Endothelial cell of umbilical vein (primary cell): ENCODE measurements at regions not wholly inside any gene's neighbourhood (a gene's known extent, or its start where the extent isn't known, plus 50 kb on each side); places are given as distances from the start of the nearest gene placed in this dataset.

Source experiments
- BruUV-seq: library from RNA; stranded (reverse); fragments of 400-500 nt; replicated peaks from 2 replicates; lab custom pipeline; 2021; lab: Mats Ljungman, UMichigan
- CTCF ChIA-PET: fragments of 300-600, 350-600 bp; sonication (Branson Sonifier 250); formaldehyde crosslinking; loops from one replicate; lab custom pipeline; 2021; ENCODE audit warnings: antibody characterized with exemption, inconsistent platforms; lab: Charles Lee
- POLR2A ChIA-PET: fragments of 300-600, 350-600 bp; sonication (Branson Sonifier 250); formaldehyde crosslinking; loops from one replicate; lab custom pipeline; 2021; ENCODE audit warnings: antibody characterized with exemption, inconsistent platforms; lab: Charles Lee
- DNase-seq: peaks from one replicate; pipeline ENCODE4 v3.0.0-alpha.2; 2011; ENCODE audit warnings: low read depth, low spot score
- FAIRE-seq: peaks from 2 replicates; lab custom pipeline; 2011; peaks lifted over from hg19 to GRCh38; lab: Jason Lieb, UNC
- H2AFZ ChIP-seq: 2 replicates; pipeline ENCODE4 v1.6.0; 2012; ENCODE audit warnings: low read depth, low read length, control low read depth, inconsistent platforms
- H3K27ac ChIP-seq: 2 replicates; pipeline ENCODE4 v1.5.1; 2011; ENCODE audit warnings: low read depth, mild to moderate bottlenecking, control low read depth, low read length, moderate library complexity; ENCODE audit not compliant: insufficient read depth
- H3K27me3 ChIP-seq, 2 experiments: 2 replicates each; pipeline versions ENCODE4 v1.6.0 to v1.6.1; 2011; ENCODE audit warnings: low read length in 2 of 2, mixed read lengths in 1 of 2; ENCODE audit not compliant: control insufficient read depth in 2 of 2, insufficient read depth in 2 of 2
- H3K36me3 ChIP-seq, 2 experiments: 2 replicates in 1 of 2; 3 replicates in 1 of 2; pipeline ENCODE4 v1.5.1; 2011; ENCODE audit warnings: low read length in 2 of 2, mild to moderate bottlenecking in 1 of 2, moderate library complexity in 1 of 2; ENCODE audit not compliant: control insufficient read depth in 2 of 2, insufficient read depth in 2 of 2; ENCODE audit errors: extremely low read depth in 1 of 2
- H3K4me1 ChIP-seq: 3 replicates; pipeline ENCODE4 v1.5.1; 2011; ENCODE audit warnings: mild to moderate bottlenecking, low read length; ENCODE audit not compliant: control insufficient read depth, insufficient read depth; ENCODE audit errors: extremely low read depth
- H3K4me2 ChIP-seq: 2 replicates; pipeline ENCODE4 v1.6.1; 2011; ENCODE audit warnings: low read length, control low read depth, mixed read lengths; ENCODE audit not compliant: insufficient read depth
- H3K4me3 ChIP-seq, 3 experiments: fragments of 200-600 bp in 1 of 3; sonication (generic), shearing (Covaris generic) in 1 of 3; replicated peaks in 1 of 3; 2 replicates each; pipeline ENCODE4 v1.5.1; 2011 to 2016; ENCODE audit warnings: control low read depth in 3 of 3, low read length in 3 of 3, mild to moderate bottlenecking in 2 of 3, inconsistent platforms in 1 of 3, low read depth in 1 of 3, moderate library complexity in 1 of 3; ENCODE audit not compliant: insufficient read depth in 1 of 3
- H3K79me2 ChIP-seq: 2 replicates; pipeline ENCODE4 v1.6.0; 2012; ENCODE audit warnings: low read length, inconsistent platforms; ENCODE audit not compliant: control insufficient read depth, insufficient read depth
- H3K9ac ChIP-seq: replicated peaks from 2 replicates; pipeline ENCODE3; 2011; ENCODE audit warnings: low read length, control low read depth; ENCODE audit not compliant: insufficient read depth; ENCODE audit errors: extremely low read depth
- H3K9me1 ChIP-seq: replicated peaks from 3 replicates; pipeline ENCODE4 v1.6.0; 2011; ENCODE audit warnings: mild to moderate bottlenecking, low read length; ENCODE audit not compliant: control insufficient read depth, insufficient read depth; ENCODE audit errors: extremely low read depth
- H3K9me3 ChIP-seq: replicated peaks from 2 replicates; pipeline ENCODE4 v1.5.1; 2012; ENCODE audit warnings: low read length, inconsistent platforms; ENCODE audit not compliant: control insufficient read depth, insufficient read depth
- H4K20me1 ChIP-seq: replicated peaks from 2 replicates; pipeline ENCODE3; 2011; ENCODE audit warnings: mild to moderate bottlenecking, low read length; ENCODE audit not compliant: control insufficient read depth, insufficient read depth; ENCODE audit errors: extremely low read depth
- CTCF ChIP-seq, 2 donors: IDR thresholded peaks; 1 replicate in 1 of 2; 2 replicates in 1 of 2; pipeline ENCODE4 v1.5.1; 2011; ENCODE audit warnings: low read length in 2 of 2, mild to moderate bottlenecking in 2 of 2, moderate library complexity in 2 of 2, control low read depth in 1 of 2, inconsistent platforms in 1 of 2, low read depth in 1 of 2; ENCODE audit not compliant: insufficient read depth in 1 of 2; ENCODE audit errors: extremely low read depth in 1 of 2
- EZH2 ChIP-seq: IDR thresholded peaks from 2 replicates; pipeline ENCODE4 v1.6.1; 2012; ENCODE audit warnings: borderline replicate concordance, low read depth, mild to moderate bottlenecking, moderate library complexity, low read length, inconsistent platforms; ENCODE audit not compliant: severe bottlenecking
- FOS ChIP-seq: IDR thresholded peaks from 2 replicates; pipeline ENCODE4 v1.6.1; 2011; ENCODE audit warnings: mild to moderate bottlenecking, low read length, moderate library complexity, borderline replicate concordance; ENCODE audit not compliant: insufficient read depth
- GATA2 ChIP-seq: IDR thresholded peaks from 2 replicates; pipeline ENCODE4 v1.7.0; 2011; ENCODE audit warnings: low read depth, mild to moderate bottlenecking, moderate library complexity, mixed read lengths, low read length; ENCODE audit not compliant: insufficient read length, insufficient read depth
- JUN ChIP-seq: IDR thresholded peaks from 2 replicates; pipeline ENCODE4 v1.6.1; 2011; ENCODE audit warnings: borderline replicate concordance, low read depth; ENCODE audit not compliant: insufficient read length, insufficient read depth
- MAX ChIP-seq: IDR thresholded peaks from 2 replicates; pipeline ENCODE4 v1.6.1; 2011; ENCODE audit not compliant: insufficient read depth, insufficient read length
- MYC ChIP-seq: IDR thresholded peaks from one replicate; pipeline ENCODE4 v1.6.1; 2011; ENCODE audit warnings: mild to moderate bottlenecking, low read depth, low read length
- POLR2A ChIP-seq: IDR thresholded peaks from 2 replicates; pipeline ENCODE4 v1.6.1; 2012; ENCODE audit warnings: low read depth, mild to moderate bottlenecking, control low read depth, low read length
- POLR2AphosphoS5 ChIP-seq: IDR thresholded peaks from 2 replicates; pipeline ENCODE4 v1.6.1; 2012; ENCODE audit warnings: low read depth, mild to moderate bottlenecking, control low read depth, low read length, moderate library complexity; ENCODE audit not compliant: insufficient read depth
- dilution Hi-C: fragments of 300-500 bp; cut with MboI; formaldehyde crosslinking; loops from one replicate; pipeline ENCODE4 v1.15.0; 2019; ENCODE audit warnings: low sequenced_read_pairs; ENCODE audit not compliant: extremely low pct_ligation_motif_present
- intact Hi-C: fragments of 100-400 bp; cut with micrococcal nuclease; formaldehyde crosslinking; loops from one replicate; pipeline ENCODE4 v1.10.0; 2022

DNA sequence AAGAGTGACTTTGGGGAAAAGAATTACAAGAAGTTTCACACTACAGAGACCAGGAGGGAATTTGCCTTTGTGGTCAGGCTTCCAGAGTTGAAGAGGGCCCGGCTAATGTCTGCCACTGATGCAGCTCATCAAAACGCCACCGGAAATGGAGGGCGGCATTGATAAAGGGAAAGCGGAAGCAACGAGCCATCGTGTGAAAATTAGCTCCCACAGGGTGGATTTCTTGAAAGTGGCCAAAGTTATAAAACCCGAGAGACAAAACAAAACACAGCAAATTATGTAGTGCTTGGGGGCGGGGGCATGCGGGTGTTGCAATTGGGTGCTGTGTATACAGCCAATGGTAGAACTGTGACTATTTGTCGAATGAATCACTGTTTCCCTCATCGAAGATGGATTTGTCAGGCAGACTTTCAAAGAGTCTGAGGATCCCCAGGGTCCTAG lies 113.0 kb downstream of the ADAMTS15 start:
- H3K27me3 ChIP-seq, result no peaks in the 10 kb centered on the region
- ChIA-PET CTCF (no interaction called here), POLR2A (no interaction called here)
- BruUV-seq, result no TSS peak
- no peak overlapping the region for H3K4me2 ChIP-seq
- H3K9me3 ChIP-seq, result no peaks in the 10 kb centered on the region
- no peaks in the 10 kb centered on the region for H3K9me1 ChIP-seq
- DNase-seq (no peak), FAIRE-seq (no peak)
- intact Hi-C loops, result no loop called here
- H2AFZ ChIP-seq, result no peak overlapping the region
- no peaks in the 10 kb centered on the region for H4K20me1 ChIP-seq
- no peaks in the 10 kb centered on the region for H3K36me3 ChIP-seq
- H3K9ac ChIP-seq, result no peak overlapping the region
- no peak overlapping the region for H3K4me3 ChIP-seq
- H3K79me2 ChIP-seq, result no peaks in the 10 kb centered on the region
- TF ChIP-seq CTCF (IDR thresholded peaks at IDR 0.05; ENCODE audit: extremely low read depth in 1 of 2, insufficient read depth in 1 of 2, low read depth in 1 of 2, low read length in 2 of 2) (no peak), POLR2AphosphoS5 (no peak), JUN (no peak), MYC (no peak), MAX (no peak), GATA2 (no peak), FOS (no peak), EZH2 (no peak), POLR2A (no peak)
- no peaks in the 10 kb centered on the region for H3K4me1 ChIP-seq
- dilution Hi-C loops, result no loop called here
- H3K27ac ChIP-seq, result no peak overlapping the region
